ENCODE measurements at regions not wholly inside any gene's neighbourhood (a gene's known extent, or its start where the extent isn't known, plus 50 kb on each side); places are given as distances from the start of the nearest gene placed in this dataset.

DNA sequence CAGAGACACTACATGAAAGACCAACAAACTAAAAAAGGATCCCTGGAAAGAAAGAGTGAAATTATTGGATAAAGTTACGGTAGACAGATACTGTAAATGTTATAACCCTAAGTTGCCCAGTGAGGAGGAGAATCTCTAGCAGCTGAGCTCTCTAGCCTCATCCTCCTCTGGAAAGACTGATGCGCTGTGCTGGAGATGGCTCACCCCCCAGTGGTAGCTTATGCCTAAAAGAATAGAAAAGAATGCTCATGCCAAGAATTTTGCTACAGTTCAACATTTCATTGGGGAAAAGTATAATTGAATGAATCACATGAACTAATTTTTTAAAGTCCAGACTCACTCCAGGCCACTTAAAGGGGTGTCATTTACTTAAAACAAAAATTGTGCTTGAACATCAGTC lies 50.8 kb upstream of the RNF32 start:
- dilution Hi-C loops (cut with MboI; ENCODE audit: extremely low pct_ligation_motif_present, low sequenced_read_pairs): no loop called here
- H3K79me2 ChIP-seq (ENCODE audit: control insufficient read depth, insufficient read depth, low read length): no peaks in the 10 kb centered on the region
- H3K9me1 ChIP-seq (replicated peaks; ENCODE audit: control insufficient read depth, extremely low read depth, insufficient read depth, low read length): no peaks in the 10 kb centered on the region
- no peak overlapping the region for H3K4me2 ChIP-seq (ENCODE audit: insufficient read depth, low read length)
- no peaks in the 10 kb centered on the region for H3K4me1 ChIP-seq (ENCODE audit: control insufficient read depth, extremely low read depth, insufficient read depth, low read length)
- H3K9ac ChIP-seq (replicated peaks; ENCODE audit: extremely low read depth, insufficient read depth, low read length): no peak overlapping the region
- H2AFZ ChIP-seq (ENCODE audit: low read depth, low read length): no peak overlapping the region
- ChIA-PET CTCF (no interaction called here), POLR2A (no interaction called here)
- no peak overlapping the region for H3K4me3 ChIP-seq (replicated peaks in 1 of 3; ENCODE audit: insufficient read depth in 1 of 3, low read depth in 1 of 3, low read length in 3 of 3)
- intact Hi-C loops (cut with micrococcal nuclease): no loop called here
- no peaks in the 10 kb centered on the region for H3K27me3 ChIP-seq (ENCODE audit: control insufficient read depth in 2 of 2, insufficient read depth in 2 of 2, low read length in 2 of 2)
- no peak overlapping the region for H3K27ac ChIP-seq (ENCODE audit: insufficient read depth, low read depth, low read length)
- no peaks in the 10 kb centered on the region for H4K20me1 ChIP-seq (replicated peaks; ENCODE audit: control insufficient read depth, extremely low read depth, insufficient read depth, low read length)
- DNase-seq (ENCODE audit: low read depth, low spot score) (no peak), FAIRE-seq (no peak)
- TF ChIP-seq MYC (IDR thresholded peaks at IDR 0.05; ENCODE audit: low read depth, low read length): no peak
- TF ChIP-seq POLR2AphosphoS5 (IDR thresholded peaks at IDR 0.05; ENCODE audit: insufficient read depth, low read depth, low read length): no peak
- TF ChIP-seq GATA2 (IDR thresholded peaks at IDR 0.05; ENCODE audit: insufficient read depth, insufficient read length, low read depth, low read length): no peak
- TF ChIP-seq, protein P1, sequence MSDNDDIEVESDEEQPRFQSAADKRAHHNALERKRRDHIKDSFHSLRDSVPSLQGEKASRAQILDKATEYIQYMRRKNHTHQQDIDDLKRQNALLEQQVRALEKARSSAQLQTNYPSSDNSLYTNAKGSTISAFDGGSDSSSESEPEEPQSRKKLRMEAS (IDR thresholded peaks at IDR 0.05; ENCODE audit: insufficient read depth, insufficient read length): no peak
- TF ChIP-seq, protein P2, sequence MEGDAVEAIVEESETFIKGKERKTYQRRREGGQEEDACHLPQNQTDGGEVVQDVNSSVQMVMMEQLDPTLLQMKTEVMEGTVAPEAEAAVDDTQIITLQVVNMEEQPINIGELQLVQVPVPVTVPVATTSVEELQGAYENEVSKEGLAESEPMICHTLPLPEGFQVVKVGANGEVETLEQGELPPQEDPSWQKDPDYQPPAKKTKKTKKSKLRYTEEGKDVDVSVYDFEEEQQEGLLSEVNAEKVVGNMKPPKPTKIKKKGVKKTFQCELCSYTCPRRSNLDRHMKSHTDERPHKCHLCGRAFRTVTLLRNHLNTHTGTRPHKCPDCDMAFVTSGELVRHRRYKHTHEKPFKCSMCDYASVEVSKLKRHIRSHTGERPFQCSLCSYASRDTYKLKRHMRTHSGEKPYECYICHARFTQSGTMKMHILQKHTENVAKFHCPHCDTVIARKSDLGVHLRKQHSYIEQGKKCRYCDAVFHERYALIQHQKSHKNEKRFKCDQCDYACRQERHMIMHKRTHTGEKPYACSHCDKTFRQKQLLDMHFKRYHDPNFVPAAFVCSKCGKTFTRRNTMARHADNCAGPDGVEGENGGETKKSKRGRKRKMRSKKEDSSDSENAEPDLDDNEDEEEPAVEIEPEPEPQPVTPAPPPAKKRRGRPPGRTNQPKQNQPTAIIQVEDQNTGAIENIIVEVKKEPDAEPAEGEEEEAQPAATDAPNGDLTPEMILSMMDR (IDR thresholded peaks at IDR 0.05; ENCODE audit: extremely low read depth in 1 of 2, insufficient read depth in 1 of 2, low read depth in 1 of 2, low read length in 2 of 2): no peak
- no peak for TF ChIP-seq POLR2A (IDR thresholded peaks at IDR 0.05; ENCODE audit: low read depth, low read length)
- no peak for TF ChIP-seq FOS (IDR thresholded peaks at IDR 0.05; ENCODE audit: borderline replicate concordance, insufficient read depth, low read length)
- TF ChIP-seq EZH2 (IDR thresholded peaks at IDR 0.05; ENCODE audit: borderline replicate concordance, low read depth, low read length, severe bottlenecking): no peak
- TF ChIP-seq JUN (IDR thresholded peaks at IDR 0.05; ENCODE audit: borderline replicate concordance, insufficient read depth, insufficient read length, low read depth): no peak
- no TSS peak for BruUV-seq (replicated peaks)
- no peaks in the 10 kb centered on the region for H3K9me3 ChIP-seq (replicated peaks; ENCODE audit: control insufficient read depth, insufficient read depth, low read length)
- H3K36me3 ChIP-seq (ENCODE audit: control insufficient read depth in 2 of 2, extremely low read depth in 1 of 2, insufficient read depth in 2 of 2, low read length in 2 of 2): no peaks in the 10 kb centered on the region
